ENCODE measurements at regions not wholly inside any gene's neighbourhood (a gene's known extent, or its start where the extent isn't known, plus 50 kb on each side); places are given as distances from the start of the nearest gene placed in this dataset.

DNA sequence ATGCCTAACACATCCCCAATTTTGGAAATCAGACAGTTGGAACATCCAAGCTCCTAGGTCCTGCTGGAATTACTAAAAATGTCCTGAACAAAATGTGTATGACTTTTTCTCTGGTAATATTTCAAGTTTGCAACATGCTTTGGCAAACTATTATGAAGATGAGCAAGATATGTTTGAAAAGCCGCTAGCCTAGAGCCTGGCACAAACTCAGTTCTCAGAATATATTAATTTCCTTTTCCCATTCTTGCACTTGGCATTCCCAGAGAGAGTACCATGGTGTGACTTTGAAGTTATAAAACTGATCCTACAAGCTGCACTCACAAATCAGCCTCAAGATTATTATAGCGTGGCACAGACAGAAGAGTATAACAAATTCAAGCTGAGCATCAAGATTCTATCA, 1031.1 kb downstream of the NTRK3 start:
- DNase-seq, result no peak

- DNase-seq, result no peak
These were observed 1032.1 kb downstream of the NTRK3 start for GRCh38 chr15:87224404-87224803.

DNA sequence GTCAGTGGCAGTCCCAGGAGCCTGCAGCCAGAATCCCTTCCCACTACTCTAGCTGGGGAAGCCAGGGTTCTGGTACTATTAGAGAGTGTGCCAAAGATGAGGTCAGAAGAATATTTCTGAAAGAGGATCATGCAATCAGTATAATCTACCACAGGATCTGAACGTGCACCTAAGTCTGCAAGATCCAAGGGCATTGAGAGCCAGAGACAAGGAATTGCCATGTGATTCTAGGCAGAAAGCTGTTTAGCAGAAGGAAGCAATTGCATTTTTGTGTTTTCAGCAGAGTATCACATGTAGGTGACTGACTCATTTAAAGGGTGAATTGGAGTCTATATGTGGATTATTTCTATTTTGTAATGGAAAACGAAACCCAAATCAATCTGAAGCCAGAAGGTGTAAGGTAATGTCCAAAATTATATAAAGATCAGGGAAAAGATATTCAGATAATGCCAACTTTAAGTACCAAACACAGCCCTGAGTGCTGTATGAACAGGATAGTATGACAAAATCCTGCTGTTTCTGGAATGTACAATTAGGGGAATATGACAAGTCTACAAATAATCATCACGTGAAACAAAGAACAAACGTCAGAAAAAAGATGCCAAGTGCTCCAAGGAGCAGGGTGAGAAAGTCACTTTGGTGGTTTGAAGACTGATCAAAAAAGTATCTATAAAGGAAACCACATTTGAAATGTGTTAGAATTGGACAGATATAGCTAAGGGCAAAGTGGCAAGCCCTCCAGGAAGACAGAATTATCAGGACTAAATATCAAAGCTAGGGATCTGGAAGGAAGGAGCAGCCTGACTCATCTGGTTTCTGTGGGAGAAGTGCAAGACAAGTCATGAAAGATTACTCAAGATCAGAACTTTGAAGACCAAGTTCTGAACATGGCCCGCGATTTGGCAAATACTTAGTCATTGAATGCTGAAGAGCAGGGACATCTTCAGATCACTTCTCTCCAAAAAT, 1036.6 kb downstream of the NTRK3 start:
- DNase-seq, result no peak

- no peak for DNase-seq
These were observed 1041.4 kb downstream of the NTRK3 start for GRCh38 chr15:87215100-87215499.

- DNase-seq, result no peak
These were observed 1042.9 kb downstream of the NTRK3 start for GRCh38 chr15:87213626-87214025.

GRCh38 chr15:87212041-87212440, 1044.5 kb downstream of the NTRK3 start:
- DNase-seq, result no peak

DNA sequence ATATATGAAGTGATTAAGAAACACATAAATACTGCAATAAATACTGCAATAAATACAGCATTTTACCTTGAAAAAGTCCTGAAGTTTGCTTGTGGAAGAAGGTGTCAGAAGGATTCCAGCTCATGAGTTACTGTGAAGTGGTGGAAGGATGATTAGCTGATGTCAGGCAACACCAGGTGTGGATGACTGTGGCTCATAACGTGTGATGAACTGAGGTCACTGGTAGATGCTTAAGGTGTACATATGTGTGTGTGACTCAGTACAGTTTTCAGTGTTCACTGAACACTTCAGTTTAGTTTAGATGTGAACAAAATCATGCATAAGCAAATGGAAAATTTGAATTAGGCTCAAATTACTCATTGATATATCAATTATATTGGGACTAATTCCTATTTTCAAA, 1045.0 kb downstream of the NTRK3 start:
- no peak for DNase-seq

- no peak for DNase-seq
These were observed 1046.4 kb downstream of the NTRK3 start for GRCh38 chr15:87209891-87210689.

- no peak for DNase-seq
These were observed 1048.5 kb downstream of the NTRK3 start for GRCh38 chr15:87207990-87208580.

GRCh38 chr15:87207251-87207650, 1049.3 kb downstream of the NTRK3 start:
- DNase-seq, result no peak

GRCh38 chr15:87201986-87202385, 1054.6 kb downstream of the NTRK3 start:
- DNase-seq, result no peak

GRCh38 chr15:87200149-87200548, 1056.4 kb downstream of the NTRK3 start:
- no peak for DNase-seq

GRCh38 chr15:87197981-87198380, 1058.6 kb downstream of the NTRK3 start:
- DNase-seq, result no peak

DNA sequence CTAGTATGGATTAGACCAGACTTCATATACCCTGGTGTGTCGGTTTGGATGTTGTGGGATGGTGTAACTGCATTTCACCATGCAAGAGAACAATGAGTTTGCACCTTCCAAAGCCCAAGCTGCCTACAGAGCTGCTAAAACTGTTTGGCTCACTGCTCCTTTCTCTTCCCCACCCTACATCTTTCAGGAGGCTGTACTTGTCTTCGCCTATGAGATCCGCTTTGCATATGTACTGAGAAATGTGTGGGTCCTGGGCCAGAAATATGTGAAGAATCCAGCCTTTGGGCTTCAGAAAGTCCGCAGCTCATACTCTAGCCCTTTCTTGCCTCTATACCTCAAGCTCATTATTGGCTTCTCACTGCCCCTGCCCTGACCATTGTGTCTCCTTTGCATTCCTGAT, 1060.0 kb downstream of the NTRK3 start:
- DNase-seq, result no peak

DNA sequence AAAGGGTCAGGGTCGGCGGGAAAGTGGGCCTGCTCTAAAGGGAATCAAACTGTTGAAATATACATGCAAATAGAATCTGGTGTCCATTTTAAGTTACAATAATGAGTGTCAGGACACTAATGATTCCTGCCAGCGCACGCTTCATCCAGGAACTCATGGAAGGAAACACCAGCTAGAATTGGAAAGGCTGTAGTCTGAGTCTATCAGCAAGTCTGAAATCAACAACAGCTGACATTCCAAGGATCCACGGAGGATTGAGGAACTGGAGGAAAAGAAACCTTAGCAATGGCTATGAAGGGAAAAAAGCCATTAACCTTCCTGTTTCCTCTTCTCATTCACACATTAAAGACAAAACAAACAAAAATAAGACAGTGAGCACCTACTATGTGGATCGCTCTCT, 1063.1 kb downstream of the NTRK3 start:
- no peak for DNase-seq

GRCh38 chr15:87167706-87168105, 1088.0 kb downstream of the AGBL1 start:
- no peak for DNase-seq

DNA sequence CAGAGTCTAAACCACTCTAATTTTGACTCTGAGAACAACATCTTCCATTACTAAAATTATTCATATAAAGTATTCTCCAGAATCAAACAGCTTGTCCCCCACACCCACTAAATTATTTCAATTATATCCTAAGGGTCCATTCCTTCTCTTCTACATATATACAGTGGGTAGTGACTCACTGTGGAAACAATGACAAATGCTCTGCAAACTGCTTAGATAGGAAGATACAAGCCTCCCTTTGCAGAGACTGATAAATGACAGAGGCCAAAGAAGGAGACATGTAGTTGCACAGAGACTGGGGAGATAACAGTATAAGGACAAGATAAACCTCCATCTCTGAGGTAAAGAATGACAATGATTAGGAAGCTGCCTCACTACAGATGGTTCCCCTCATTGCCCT, 1087.4 kb downstream of the AGBL1 start:
- DNase-seq, result no peak

DNA sequence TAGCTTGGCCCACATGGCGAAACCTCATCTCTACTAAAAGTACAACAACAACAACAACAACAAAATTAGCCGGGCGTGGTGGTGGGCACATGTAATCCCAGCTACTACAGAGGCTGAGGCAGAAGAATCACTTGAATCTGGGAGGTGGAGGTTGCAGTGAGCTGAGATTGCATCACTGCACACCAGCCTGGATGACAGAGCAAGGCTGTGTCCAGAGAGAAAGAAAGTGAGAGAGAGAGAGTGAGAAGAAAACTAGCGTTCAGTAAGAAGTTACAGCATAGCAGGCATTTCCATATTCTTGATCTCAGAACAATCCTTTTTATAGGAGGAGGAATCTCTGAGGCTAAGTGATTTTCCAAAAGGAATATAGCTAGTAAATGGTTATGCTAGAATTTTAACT, 1076.1 kb downstream of the AGBL1 start:
- DNase-seq, result no peak

- no peak for DNase-seq
These were observed 1075.1 kb downstream of the AGBL1 start for GRCh38 chr15:87154761-87155160.

DNA sequence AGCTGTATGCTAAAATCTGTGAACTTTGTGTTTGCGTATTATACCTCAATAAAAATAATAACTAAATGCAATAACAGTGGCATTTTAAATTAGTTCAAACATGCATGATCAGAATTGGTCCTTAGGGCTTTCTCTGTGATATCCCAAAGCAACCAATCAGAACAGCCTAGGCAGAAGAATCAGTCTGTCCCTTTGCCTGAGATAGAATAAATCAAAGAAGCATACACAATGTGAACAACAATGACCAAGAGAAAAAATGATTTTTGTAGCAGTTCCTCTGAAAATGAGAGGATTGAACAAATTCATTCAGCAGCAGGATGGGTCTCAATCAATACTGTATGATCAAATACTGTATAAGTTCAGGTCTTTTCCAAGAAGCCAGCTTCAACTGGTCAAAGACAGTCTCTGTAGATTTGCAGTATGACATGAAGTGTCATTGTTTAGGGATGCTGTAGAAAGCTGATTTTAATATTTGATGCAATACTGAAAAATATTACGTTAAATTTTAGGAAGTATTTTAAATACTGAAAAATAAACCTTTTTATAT, 1071.6 kb downstream of the AGBL1 start:
- DNase-seq, result no peak

DNA sequence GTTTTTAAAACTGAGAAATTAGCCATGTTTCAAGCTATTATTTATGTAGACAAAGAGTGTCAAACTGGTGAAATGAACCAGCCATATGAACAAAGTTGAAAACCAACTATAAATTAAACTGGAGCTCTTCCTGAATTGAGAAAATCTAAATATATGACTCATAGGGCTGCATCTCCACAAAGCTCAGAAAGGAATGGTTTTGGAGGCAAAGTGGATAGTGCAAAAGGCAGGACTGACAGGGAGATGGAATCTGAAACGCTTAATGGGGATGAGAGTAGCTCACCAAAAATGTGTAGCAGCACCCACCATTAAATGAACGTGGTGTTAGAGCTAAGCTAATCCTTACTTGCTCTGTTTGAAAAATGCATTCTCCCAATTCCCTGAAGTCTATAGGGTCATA, 1066.0 kb downstream of the AGBL1 start:
- DNase-seq, result no peak

GRCh38 chr15:87144775-87145174, 1065.1 kb downstream of the AGBL1 start:
- DNase-seq, result no peak

DNA sequence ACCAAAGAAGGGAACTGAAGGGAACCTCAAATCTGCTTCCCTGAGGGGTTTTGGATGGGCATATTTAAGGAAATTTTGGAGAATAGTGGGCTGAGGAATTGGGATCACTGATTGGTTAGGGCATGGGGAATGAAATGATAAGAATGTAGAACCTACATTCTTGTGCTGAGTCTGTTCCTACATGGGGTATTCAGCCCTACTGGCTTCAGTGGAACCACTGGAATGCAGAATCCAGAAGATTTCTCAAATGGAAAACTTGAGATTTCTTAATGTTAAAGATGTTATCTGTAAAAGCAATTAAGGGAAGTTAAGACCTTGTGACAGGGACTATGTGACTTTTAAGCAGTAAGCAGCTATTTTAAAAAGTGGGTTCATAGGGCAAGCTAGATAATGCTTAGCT, 1062.4 kb downstream of the AGBL1 start:
- DNase-seq, result no peak
